ENCODE measurements at regions not wholly inside any gene's neighbourhood (a gene's known extent, or its start where the extent isn't known, plus 50 kb on each side); places are given as distances from the start of the nearest gene placed in this dataset.
"Not testable (repeated sequence)": the region's sequence is repeated elsewhere in the genome, so short reads cannot be mapped to it uniquely, and the experiment has no call there.

GRCh38 chr14:106120101-106120500, 593.7 kb downstream of the TMEM121 start:
- TF ChIP-seq CTCF (IDR thresholded peaks at IDR 0.05; ENCODE audit: control insufficient read depth, extremely low read depth, insufficient read depth): no peak
- H3K4me3 ChIP-seq (ENCODE audit: low read depth, low read length): no peak overlapping the region
- DNase-seq (ENCODE audit: low read depth): no peak

- TF ChIP-seq CTCF (IDR thresholded peaks at IDR 0.05; ENCODE audit: control insufficient read depth, extremely low read depth, insufficient read depth): no peak
- no peak overlapping the region for H3K4me3 ChIP-seq (ENCODE audit: low read depth, low read length)
- no peak for DNase-seq (ENCODE audit: low read depth)
Observed at GRCh38 chr14:106129274-106129673, 602.9 kb downstream of the TMEM121 start.

GRCh38 chr14:106129904-106130661, 603.7 kb downstream of the TMEM121 start:
- not testable (repeated sequence) for H3K4me3 ChIP-seq (ENCODE audit: low read depth, low read length); DNase-seq (ENCODE audit: low read depth)

DNA sequence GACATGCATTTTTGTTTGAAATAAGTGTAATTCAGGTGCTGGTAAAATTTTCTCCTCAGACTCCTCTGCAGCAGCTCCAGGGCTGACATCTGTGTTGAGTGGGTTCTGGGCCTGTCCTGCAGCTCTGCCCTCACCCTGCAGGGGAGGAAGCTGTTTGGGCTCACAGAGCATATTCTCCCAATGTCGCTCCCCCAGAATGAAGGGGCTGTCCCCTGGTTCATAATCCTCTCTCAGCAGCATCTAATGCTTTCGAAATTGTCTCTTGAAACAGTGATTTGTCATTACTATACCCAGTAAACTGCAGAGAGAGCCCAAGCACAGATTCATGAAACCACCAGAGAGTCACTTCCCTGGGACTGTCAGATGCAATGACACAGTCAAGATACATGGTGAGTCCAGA, 606.7 kb downstream of the TMEM121 start:
- not testable (repeated sequence) for H3K4me3 ChIP-seq (ENCODE audit: low read depth, low read length); DNase-seq (ENCODE audit: low read depth)

DNA sequence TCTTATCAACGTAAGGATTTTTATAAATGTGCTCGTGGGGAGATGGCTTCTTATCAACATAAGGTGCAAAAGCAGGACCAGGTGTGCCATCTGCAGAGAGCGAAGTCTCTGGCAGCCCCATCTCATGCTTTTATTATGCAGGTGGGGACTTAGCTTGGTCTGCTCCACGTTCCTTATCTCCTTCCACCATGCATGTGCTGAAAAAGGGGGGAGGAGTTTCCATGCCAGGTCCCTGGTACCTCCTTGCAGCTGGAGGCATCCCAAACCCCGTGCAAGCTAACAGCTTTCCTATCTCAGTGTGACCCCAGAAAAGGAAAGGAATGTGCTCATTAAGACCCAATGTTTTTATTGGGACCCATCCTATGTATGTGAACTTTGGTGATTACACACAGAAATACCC, 608.5 kb downstream of the TMEM121 start:
- no peak for DNase-seq (ENCODE audit: low read depth)
- no peak for TF ChIP-seq CTCF (IDR thresholded peaks at IDR 0.05; ENCODE audit: control insufficient read depth, extremely low read depth, insufficient read depth)
- H3K4me3 ChIP-seq (ENCODE audit: low read depth, low read length): no peak overlapping the region

- no peak for DNase-seq (ENCODE audit: low read depth)
- 0 out of 2 replicates have a peak, but pooled peaks have one; percentile 10 for TF ChIP-seq CTCF (IDR thresholded peaks at IDR 0.05; ENCODE audit: control insufficient read depth, extremely low read depth, insufficient read depth)
Observed at GRCh38 chr14:106141242-106142220, 615.1 kb downstream of the TMEM121 start.

GRCh38 chr14:106145731-106146130, 619.3 kb downstream of the TMEM121 start:
- not testable (repeated sequence) for H3K4me3 ChIP-seq (ENCODE audit: low read depth, low read length); DNase-seq (ENCODE audit: low read depth)

More at GRCh38 chr14:106141242-106142220, 615.1 kb downstream of the TMEM121 start:
- no peak overlapping the region for H3K4me3 ChIP-seq (ENCODE audit: low read depth, low read length)

DNA sequence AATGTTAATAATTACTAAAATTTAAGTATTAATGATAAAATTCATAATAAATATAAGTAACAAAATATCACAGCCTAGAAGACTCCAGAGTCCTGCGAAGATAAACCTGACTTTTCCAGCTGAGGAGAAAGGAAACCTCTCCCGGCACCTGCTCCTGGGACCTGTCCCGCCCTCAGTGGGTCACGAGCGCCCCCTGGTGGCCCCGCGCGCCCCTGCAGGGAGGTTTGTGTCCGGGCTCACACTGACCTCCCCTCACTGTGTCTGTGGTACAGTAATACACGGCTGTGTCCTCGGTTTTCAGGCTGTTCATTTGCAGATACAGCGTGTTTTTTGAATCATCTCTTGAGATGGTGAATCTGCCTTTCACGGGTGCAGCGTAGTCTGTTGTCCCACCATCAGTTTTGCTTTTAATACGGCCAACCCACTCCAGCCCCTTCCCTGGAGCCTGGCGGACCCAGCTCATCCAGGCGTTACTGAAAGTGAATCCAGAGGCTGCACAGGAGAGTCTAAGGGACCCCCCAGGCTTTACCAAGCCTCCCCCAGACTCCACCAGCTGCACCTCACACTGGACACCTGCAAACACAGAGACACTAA, 627.1 kb downstream of the TMEM121 start:
- peak; percentile 80 for TF ChIP-seq CTCF (IDR thresholded peaks at IDR 0.05; ENCODE audit: control insufficient read depth, extremely low read depth, insufficient read depth)
- not testable (repeated sequence) for DNase-seq (ENCODE audit: low read depth); H3K4me3 ChIP-seq (ENCODE audit: low read depth, low read length)
